GM19395 (cell line): ENCODE measurements at regions not wholly inside any gene's neighbourhood (a gene's known extent, or its start where the extent isn't known, plus 50 kb on each side); places are given as distances from the start of the nearest gene placed in this dataset.

Experiments
- ATAC-seq: cut with Tn5 transposase; IDR thresholded peaks from one replicate; pipeline ENCODE4 v1.9.1; 2021; ENCODE audit warnings: mild to moderate bottlenecking, moderate library complexity; ENCODE audit not compliant: unreplicated experiment

- ATAC-seq: no peak
Observed at GRCh38 chr10:28922127-28922526, 244.8 kb downstream of the BAMBI start.

GRCh38 chr10:28922861-28923260, 245.5 kb downstream of the BAMBI start:
- ATAC-seq: no peak

DNA sequence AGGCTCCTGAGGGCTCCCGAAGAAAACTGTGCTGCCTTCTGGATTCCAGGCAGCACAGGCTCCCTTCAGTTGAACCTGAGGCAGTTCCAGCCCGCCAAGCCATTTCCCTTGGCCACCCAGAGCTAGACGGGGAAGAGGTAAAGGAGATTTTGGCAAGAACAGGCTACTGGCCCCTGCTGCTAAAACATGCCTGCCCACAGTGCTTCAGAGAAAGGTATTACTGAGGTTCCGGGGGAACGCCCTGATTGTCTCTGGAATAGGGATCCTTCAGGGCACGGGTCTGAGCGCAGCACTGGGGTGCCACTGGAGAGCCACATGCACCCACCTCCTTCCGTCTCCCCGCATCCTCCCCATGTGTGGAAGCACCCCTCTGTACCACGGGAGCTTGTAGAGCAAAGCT, 247.4 kb downstream of the BAMBI start:
- ATAC-seq: no peak

DNA sequence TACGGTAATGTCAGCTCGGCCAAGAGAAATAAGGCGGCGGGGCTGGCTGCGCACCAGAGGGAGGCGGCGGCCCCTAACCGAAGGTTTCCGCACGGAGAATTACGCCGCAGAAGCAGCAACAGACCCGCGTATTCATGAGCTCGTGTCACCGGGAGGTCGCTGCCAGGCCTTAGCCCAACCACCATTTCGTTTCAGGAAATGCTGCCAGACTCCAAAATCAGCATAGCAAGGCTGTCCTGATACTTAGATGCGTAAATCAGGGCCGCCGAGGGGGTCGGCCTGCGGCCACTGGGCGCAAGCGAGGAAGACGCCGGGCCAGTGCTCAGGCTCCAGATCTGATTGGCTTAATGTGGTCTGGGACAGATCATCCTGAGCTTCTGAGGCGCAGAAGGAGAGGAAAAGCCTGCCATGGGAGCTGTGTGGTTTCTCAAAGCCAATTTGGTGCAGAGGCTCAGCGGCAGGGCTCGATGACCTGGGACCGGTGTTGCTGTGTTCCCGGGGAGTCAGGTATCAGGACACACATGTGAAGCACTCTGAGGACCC, 247.9 kb downstream of the BAMBI start:
- no peak for ATAC-seq

DNA sequence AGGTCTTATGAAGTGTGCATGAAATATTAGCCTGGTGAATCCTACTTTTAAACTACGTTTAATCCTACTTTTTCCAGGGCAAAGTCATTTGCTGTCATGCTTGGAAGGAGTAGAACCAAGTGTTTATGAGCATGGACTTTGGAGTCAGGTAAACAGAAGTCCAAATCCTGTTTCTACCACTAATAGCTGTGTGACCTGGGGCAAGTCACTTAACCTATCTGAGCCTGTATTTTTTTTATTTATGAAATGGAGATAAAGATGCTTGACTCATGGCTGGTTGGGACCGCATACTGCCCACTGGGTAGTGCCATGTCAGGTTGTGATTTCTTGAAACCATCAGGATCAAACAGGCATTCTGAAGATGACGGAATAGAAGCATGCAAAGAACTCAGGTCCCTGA, 249.6 kb downstream of the BAMBI start:
- ATAC-seq: no peak

DNA sequence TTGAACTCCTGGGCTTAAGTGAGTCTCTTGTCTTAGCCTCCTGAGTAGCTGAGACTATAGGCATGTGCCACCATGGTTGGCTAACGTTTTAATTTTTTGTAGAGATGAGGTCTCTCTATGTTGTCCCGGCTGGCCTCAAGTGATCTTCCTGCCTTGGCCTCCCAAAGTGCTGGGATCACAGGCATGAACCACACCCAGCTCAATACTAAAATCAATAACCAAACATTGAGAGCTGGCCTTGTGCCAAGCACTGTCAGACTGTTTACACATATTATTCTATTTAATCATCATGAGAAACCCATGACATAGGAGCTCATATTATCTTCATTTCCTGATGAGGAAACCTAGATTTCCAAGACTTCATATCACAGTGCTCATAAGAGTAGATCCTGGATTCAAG, 251.2 kb downstream of the BAMBI start:
- no peak for ATAC-seq

GRCh38 chr10:28929942-28930341, 252.6 kb downstream of the BAMBI start:
- no peak for ATAC-seq

DNA sequence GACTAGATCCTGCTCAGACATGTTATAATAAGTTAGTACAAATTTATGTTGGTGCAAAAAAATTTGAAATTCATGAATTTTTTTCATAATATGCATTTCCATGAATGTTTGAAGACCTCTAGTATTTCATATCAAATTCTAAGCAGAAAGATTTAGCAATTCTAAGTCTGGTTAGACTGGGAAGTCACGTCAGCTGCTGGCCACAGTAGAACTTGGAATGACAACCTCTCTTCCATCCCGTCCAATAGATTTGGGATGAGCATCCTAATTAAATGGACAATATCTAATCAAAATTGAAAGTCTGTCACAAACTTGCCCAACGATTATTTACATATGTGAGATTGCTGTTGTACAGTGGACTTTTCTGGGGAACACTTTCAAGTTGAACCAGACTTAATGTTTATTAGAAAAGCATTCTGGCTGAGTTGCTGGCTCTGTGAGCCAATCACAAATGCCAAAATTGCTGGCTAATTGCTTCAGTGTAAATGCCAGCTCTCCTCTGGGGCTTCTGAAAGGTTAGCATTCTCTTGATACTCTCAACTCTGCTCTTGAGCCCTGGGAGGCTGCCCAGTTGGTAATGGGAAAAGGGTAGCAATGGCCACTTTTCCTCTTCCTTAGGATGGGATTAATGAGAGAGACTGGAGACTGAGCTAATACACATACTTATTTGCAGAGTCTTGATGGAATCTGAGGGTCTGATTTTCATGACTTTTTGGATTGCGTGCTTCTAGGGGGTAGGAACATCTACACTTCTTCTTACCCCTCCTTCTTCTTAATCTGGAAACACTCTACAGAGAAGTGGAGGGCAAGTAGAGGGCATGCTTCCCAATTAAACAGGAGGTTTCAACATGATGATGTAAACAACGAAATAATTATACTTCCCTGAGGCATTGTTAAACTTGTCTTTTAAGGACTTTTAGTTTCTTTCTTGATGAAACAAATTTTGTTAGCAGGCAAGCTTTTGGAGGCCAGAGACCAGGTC, 253.5 kb downstream of the BAMBI start:
- ATAC-seq: no peak

GRCh38 chr10:28935061-28935460, 257.7 kb downstream of the BAMBI start:
- ATAC-seq: no peak

DNA sequence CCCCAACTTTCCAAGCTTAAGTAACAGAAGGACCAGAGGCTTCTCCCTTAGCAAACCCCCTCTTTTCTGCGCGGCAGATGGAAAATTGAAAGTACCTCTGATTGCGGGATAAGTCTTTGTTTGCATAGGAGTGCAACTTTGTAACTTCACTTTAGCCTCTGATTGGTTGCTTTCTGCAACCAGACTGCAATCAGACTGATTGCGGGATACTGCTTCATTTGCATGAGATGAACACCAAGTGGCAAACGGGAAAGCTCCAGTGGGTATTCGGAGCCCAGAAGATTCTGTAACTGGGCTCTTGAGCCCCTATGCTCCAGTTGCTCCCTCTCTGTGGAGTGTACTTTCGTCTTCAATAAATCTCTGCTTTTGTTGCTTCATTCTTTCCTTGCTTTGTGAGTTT, 260.6 kb downstream of the BAMBI start:
- no peak for ATAC-seq

GRCh38 chr10:28938745-28939144, 261.4 kb downstream of the BAMBI start:
- no peak for ATAC-seq

DNA sequence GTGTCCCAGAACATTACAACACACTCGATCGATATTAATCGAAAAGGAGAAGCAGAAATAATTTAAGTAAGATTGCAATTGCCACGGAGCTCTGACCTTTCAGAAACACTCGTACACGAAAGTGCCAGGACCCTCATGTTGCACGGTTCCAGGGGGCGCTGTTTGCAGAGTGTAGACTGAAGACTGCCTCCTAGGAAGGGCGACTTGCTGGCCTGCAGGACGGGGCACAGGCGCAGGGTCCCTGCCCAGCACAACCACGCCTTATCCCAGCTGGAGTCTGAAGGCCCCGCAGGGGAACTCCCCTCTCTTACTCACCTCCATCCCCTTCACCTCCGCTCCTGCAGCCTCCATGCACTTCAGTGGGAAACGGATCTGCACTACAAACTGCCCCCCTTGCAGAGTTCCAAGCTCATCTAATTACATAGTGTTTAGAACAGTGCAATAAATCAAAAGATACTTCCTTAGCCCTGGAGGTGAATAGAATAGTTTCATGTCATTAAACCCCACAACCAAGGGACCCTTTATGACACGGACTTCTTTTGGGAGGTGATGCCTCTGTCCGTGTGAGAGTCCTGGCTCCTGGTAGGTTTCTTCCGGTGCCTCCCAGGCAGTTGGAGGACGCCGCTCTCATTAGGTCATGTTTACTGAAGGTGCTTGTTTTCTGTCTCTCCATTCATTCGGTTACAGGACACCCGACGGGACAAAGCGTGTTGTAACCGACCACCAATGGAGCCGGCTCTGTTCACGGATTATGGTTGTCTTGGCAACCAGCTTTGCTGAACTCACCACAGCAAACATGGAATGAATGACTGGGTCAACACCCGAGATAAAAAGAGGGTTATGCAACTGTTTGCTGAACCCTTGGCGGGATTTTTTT, 262.2 kb downstream of the BAMBI start:
- no peak for ATAC-seq

- no peak for ATAC-seq
Observed at GRCh38 chr10:28940158-28940888, 263.0 kb downstream of the BAMBI start.

- ATAC-seq: no peak
Observed at GRCh38 chr10:28942012-28942411, 264.7 kb downstream of the BAMBI start.

GRCh38 chr10:28945959-28946358, 268.6 kb downstream of the BAMBI start:
- no peak for ATAC-seq

GRCh38 chr10:28946479-28946878, 269.2 kb downstream of the BAMBI start:
- no peak for ATAC-seq

DNA sequence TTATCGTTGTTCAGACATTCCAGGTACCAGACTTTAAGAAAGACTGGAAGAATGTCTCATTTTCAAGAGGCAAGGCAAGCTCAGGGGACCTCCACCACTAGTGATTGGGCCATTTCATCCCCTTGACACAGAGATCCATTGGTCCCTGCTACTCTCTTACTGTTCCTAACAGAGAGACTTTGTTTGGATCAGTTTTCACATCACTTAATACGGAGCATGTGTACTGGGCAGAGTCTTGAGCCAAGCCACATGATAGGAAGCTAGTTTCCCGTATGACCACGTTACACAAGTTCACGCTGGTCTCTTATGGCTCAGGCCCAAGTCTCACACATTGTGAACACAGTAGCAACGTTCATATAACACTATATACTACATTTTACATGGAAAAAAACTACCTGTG, 269.9 kb downstream of the BAMBI start:
- no peak for ATAC-seq

- no peak for ATAC-seq
Observed at GRCh38 chr10:28948046-28948445, 270.7 kb downstream of the BAMBI start.

GRCh38 chr10:28949005-28950004, 272.0 kb downstream of the BAMBI start:
- ATAC-seq: peak; percentile 75

DNA sequence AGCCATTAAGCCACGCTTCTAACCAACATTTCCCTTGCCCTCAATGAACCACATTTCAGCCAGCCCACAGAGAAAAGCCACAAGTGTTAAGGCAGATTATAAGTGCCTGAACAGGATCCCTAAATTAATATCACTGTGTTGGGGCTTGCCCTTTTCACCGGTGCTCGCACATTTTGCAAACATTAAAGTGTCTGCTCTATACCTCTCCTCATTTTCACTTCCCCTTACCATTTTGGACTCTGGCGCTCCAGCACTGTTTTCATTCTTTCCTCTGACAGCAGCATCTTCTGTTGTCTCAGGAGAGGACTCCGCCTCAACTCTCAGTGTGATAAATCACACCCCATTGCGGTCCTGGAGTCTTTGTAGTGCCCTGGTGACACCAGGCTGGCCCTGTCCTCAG, 274.2 kb downstream of the BAMBI start:
- peak; percentile 72 for ATAC-seq
